ENCODE measurements at regions not wholly inside any gene's neighbourhood (a gene's known extent, or its start where the extent isn't known, plus 50 kb on each side); places are given as distances from the start of the nearest gene placed in this dataset.

GRCh38 chr2:144796936-144797335, 277.0 kb upstream of the ZEB2 start:
- no peak for TF ChIP-seq POLR2A (IDR thresholded peaks at IDR 0.05)
- TF ChIP-seq CTCF (IDR thresholded peaks at IDR 0.05): no peak
